Sigmoid colon (tissue), 6 donors: ENCODE measurements at regions not wholly inside any gene's neighbourhood (a gene's known extent, or its start where the extent isn't known, plus 50 kb on each side); places are given as distances from the start of the nearest gene placed in this dataset.

Experiments used
- DNase-seq: peaks from one replicate; pipeline ENCODE4 v3.0.0-alpha.2; 2019
- H3K27ac ChIP-seq, 4 donors: fragments of 200-600 bp; sonication (generic); one replicate each; pipeline ENCODE4 v1.5.1; 2016 to 2019; ENCODE audit warnings: mild to moderate bottlenecking in 1 of 4
- H3K27me3 ChIP-seq, 3 donors: fragments of 200-600 bp; sonication (generic); one replicate each; pipeline ENCODE4 v1.5.1; 2019; ENCODE audit warnings: mild to moderate bottlenecking in 1 of 3
- H3K36me3 ChIP-seq, 4 donors: fragments of 200-600 bp; sonication (generic); one replicate each; pipeline ENCODE4 v1.5.1; 2016 to 2019
- H3K4me1 ChIP-seq, 4 donors: fragments of 200-600 bp; sonication (generic); one replicate each; pipeline ENCODE4 v1.5.1; 2017 to 2019
- H3K4me3 ChIP-seq, 4 donors: fragments of 200-600 bp; sonication (generic); one replicate each; pipeline ENCODE4 v1.5.1; 2017 to 2019; ENCODE audit warnings: mild to moderate bottlenecking in 2 of 4, moderate library complexity in 1 of 4
- H3K9me3 ChIP-seq, 4 donors: fragments of 200-600 bp in 3 of 4; sonication (generic) in 3 of 4; one replicate each; pipeline versions ENCODE4 v1.5.1 to v1.6.1; 2013 to 2019
- CTCF ChIP-seq, 4 experiments: fragments of 450-650 bp in 3 of 4; fragments of 200-600 bp in 1 of 4; IDR thresholded peaks; one replicate each; pipeline ENCODE4 v1.5.1; 2016 to 2019; ENCODE audit warnings: antibody characterized with exemption in 4 of 4, mild to moderate bottlenecking in 3 of 4, moderate library complexity in 2 of 4
- EP300 ChIP-seq, 4 donors: sonication (generic); formaldehyde crosslinking; IDR thresholded peaks; one replicate each; pipeline ENCODE4 v1.6.1; 2017; ENCODE audit warnings: antibody characterized with exemption in 4 of 4
- POLR2A ChIP-seq, 2 donors: fragments of 450-650 bp; IDR thresholded peaks; one replicate each; pipeline ENCODE4 v1.6.1; 2016; ENCODE audit warnings: antibody characterized with exemption in 2 of 2, mild to moderate bottlenecking in 2 of 2, moderate library complexity in 2 of 2
- POLR2AphosphoS5 ChIP-seq, 4 donors: sonication (generic); formaldehyde crosslinking; IDR thresholded peaks; one replicate each; pipeline ENCODE4 v1.6.1; 2017; ENCODE audit warnings: antibody characterized with exemption in 4 of 4
- WGBS, 2 donors: extraction: QIAGEN DNeasy Blood & Tissue Kit; methylation state at CpG; one replicate each; pipeline ENCODE4 v1.1.7; 2013; 5-methylcytosine and 5-hydroxymethylcytosine counted together
- intact Hi-C: fragments of 100-400 bp; cut with DNase I; formaldehyde crosslinking; loops from one replicate; pipeline ENCODE4 v1.15.1; 2023
- donor health status: healthy with polysubstance abuse.
- donor health status: healthy.

GRCh38 chr2:196330645-196331044 lies 159.3 kb upstream of the STK17B start:
- Histone ChIP-seq H3K27me3 (no peaks in the 10 kb centered on the region), H3K27ac (no peak overlapping the region), H3K4me3 (no peak overlapping the region), H3K4me1 (no peaks in the 10 kb centered on the region), H3K36me3 (no peaks in the 10 kb centered on the region), H3K9me3 (no peaks in the 10 kb centered on the region)
- intact Hi-C loops = no loop called here
- TF ChIP-seq CTCF (IDR thresholded peaks at IDR 0.05) = no peak
- no peak for TF ChIP-seq POLR2A (IDR thresholded peaks at IDR 0.05)
- no peak for TF ChIP-seq POLR2AphosphoS5 (IDR thresholded peaks at IDR 0.05)
- TF ChIP-seq EP300 (IDR thresholded peaks at IDR 0.05) = no peak
- DNase-seq = no peak
- 81 to 92% methylated on average over 4 of the region's 4 CpGs for WGBS, 2 donors

GRCh38 chr2:196331143-196331542 lies 159.8 kb upstream of the STK17B start:
- DNase-seq = no peak
- H3K4me1 ChIP-seq = no peaks in the 10 kb centered on the region
- H3K27me3 ChIP-seq = no peaks in the 10 kb centered on the region
- H3K4me3 ChIP-seq = no peak overlapping the region
- no peaks in the 10 kb centered on the region for H3K36me3 ChIP-seq
- intact Hi-C loops = no loop called here
- TF ChIP-seq POLR2A (IDR thresholded peaks at IDR 0.05) (no peak), POLR2AphosphoS5 (IDR thresholded peaks at IDR 0.05) (no peak), CTCF (IDR thresholded peaks at IDR 0.05) (no peak), EP300 (IDR thresholded peaks at IDR 0.05) (no peak)
- peak overlapping the region in 1 of 4 donors; percentile 5 for H3K27ac ChIP-seq
- H3K9me3 ChIP-seq = no peaks in the 10 kb centered on the region
- 15 to 56% methylated on average over 5 of the region's 5 CpGs for WGBS, 2 donors

GRCh38 chr2:196331851-196332250 lies 160.5 kb upstream of the STK17B start:
- no peak for DNase-seq
- H3K4me1 ChIP-seq = no peaks in the 10 kb centered on the region
- no peaks in the 10 kb centered on the region for H3K9me3 ChIP-seq
- intact Hi-C loops = no loop called here
- no peaks in the 10 kb centered on the region for H3K27me3 ChIP-seq
- 33 to 40% methylated on average over 4 of the region's 4 CpGs for whole genome bisulfite sequencing, 2 donors
- H3K36me3 ChIP-seq = no peaks in the 10 kb centered on the region
- TF ChIP-seq POLR2A (IDR thresholded peaks at IDR 0.05) (no peak), CTCF (IDR thresholded peaks at IDR 0.05) (no peak), EP300 (IDR thresholded peaks at IDR 0.05) (no peak), POLR2AphosphoS5 (IDR thresholded peaks at IDR 0.05) (no peak)
- H3K4me3 ChIP-seq = no peak overlapping the region
- peak overlapping the region in 1 of 4 donors; percentile 5 for H3K27ac ChIP-seq

GRCh38 chr2:196333397-196333796 lies 162.0 kb upstream of the STK17B start:
- TF ChIP-seq CTCF (IDR thresholded peaks at IDR 0.05) (no peak), POLR2AphosphoS5 (IDR thresholded peaks at IDR 0.05) (no peak), EP300 (IDR thresholded peaks at IDR 0.05) (no peak), POLR2A (IDR thresholded peaks at IDR 0.05) (no peak)
- H3K4me3 ChIP-seq = no peak overlapping the region
- H3K27ac ChIP-seq = no peak overlapping the region
- no peaks in the 10 kb centered on the region for H3K9me3 ChIP-seq
- intact Hi-C loops = no loop called here
- DNase-seq = no peak
- H3K27me3 ChIP-seq = no peaks in the 10 kb centered on the region
- no peaks in the 10 kb centered on the region for H3K4me1 ChIP-seq
- H3K36me3 ChIP-seq = no peaks in the 10 kb centered on the region

- 91 to 94% methylated on average over 3 of the region's 3 CpGs for WGBS, 2 donors
- TF ChIP-seq POLR2AphosphoS5 (IDR thresholded peaks at IDR 0.05) (no peak), EP300 (IDR thresholded peaks at IDR 0.05) (no peak), POLR2A (IDR thresholded peaks at IDR 0.05) (no peak), CTCF (IDR thresholded peaks at IDR 0.05) (no peak)
- DNase-seq = no peak
- H3K4me3 ChIP-seq = no peak overlapping the region
- no peaks in the 10 kb centered on the region for H3K27me3 ChIP-seq
- no peaks in the 10 kb centered on the region for H3K4me1 ChIP-seq
- intact Hi-C loops = loop anchor here (5.0 kb wide), 1 partner anchor 257 kb away; no protein-coding TSS in a partner anchor
- H3K36me3 ChIP-seq = no peaks in the 10 kb centered on the region
- H3K9me3 ChIP-seq = no peaks in the 10 kb centered on the region
- no peak overlapping the region for H3K27ac ChIP-seq
Measured at GRCh38 chr2:196334710-196335109, 163.3 kb upstream of the STK17B start.
